HFF-Myc (cell line): ENCODE measurements at regions not wholly inside any gene's neighbourhood (a gene's known extent, or its start where the extent isn't known, plus 50 kb on each side); places are given as distances from the start of the nearest gene placed in this dataset.

Experiments used
- DNase-seq: peaks from one replicate; pipeline ENCODE4 v3.0.0-alpha.2; 2011; ENCODE audit warnings: low read depth; ENCODE audit errors: extremely low read depth
- H3K4me3 ChIP-seq: replicated peaks from 2 replicates; pipeline ENCODE4 v1.5.1; 2011; ENCODE audit warnings: low read depth, mild to moderate bottlenecking, control low read depth, low read length
- TF ChIP-seq, protein P1 (sequence below): IDR thresholded peaks from 2 replicates; pipeline ENCODE4 v1.5.1; 2012; ENCODE audit warnings: mild to moderate bottlenecking, low read depth, low read length, control low read depth; ENCODE audit errors: missing control alignments

DNA sequence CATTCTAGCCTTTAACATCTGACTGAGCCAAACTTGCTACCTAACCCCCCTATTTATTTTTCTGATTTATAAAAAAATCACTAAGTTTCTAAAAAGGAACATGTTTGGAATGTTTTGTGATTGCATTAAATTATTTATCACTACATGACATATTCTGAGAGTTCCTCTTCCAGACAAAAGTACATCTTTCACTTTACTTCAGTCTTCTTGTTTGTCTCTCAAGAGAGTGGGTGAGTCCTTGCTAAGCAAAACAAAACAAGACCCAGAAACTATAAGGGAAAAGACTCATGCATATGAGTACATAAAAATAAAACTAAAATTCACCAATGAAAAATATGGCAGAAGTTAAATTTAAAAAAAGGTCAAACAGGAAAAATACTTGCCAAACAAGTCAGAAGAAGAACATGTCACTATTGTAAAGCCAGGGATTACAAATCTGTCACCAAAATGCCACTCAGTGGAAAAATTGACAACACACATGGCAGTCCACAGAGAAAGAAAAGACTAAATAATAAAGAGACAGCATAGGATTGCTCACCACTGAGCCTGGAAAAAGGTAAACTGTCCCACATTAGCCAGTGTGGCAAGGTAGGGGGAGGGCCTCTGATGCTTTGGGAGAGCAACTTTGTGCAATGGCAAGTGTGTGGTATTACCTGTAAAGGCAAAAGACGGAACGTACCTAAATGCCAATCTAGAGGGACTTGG is 166.7 kb upstream of the ZNF32 start:
- TF ChIP-seq, protein P1, sequence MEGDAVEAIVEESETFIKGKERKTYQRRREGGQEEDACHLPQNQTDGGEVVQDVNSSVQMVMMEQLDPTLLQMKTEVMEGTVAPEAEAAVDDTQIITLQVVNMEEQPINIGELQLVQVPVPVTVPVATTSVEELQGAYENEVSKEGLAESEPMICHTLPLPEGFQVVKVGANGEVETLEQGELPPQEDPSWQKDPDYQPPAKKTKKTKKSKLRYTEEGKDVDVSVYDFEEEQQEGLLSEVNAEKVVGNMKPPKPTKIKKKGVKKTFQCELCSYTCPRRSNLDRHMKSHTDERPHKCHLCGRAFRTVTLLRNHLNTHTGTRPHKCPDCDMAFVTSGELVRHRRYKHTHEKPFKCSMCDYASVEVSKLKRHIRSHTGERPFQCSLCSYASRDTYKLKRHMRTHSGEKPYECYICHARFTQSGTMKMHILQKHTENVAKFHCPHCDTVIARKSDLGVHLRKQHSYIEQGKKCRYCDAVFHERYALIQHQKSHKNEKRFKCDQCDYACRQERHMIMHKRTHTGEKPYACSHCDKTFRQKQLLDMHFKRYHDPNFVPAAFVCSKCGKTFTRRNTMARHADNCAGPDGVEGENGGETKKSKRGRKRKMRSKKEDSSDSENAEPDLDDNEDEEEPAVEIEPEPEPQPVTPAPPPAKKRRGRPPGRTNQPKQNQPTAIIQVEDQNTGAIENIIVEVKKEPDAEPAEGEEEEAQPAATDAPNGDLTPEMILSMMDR, result no peak
- DNase-seq, result no peak
- H3K4me3 ChIP-seq, result no peak overlapping the region

DNA sequence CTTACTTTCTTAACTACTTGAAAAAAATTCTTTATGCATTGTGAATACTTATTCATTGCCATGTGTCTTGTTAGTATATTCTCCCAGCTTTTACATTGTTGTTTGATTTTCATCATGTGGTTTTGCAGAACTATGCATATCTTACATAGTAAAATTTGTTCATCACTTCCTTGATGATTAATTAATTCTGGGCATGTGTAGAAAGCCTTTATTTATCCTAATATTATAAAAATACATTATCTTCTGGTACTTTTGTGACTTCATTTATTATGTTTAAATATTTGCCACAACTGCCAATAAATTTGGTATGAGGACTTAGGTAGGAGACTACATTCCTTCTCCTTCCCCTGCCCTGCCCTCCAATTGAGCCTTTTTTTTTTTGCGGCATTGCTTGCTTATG is 166.0 kb upstream of the ZNF32 start:
- TF ChIP-seq, protein P1, result no peak
- DNase-seq, result no peak
- H3K4me3 ChIP-seq, result no peak overlapping the region

DNA sequence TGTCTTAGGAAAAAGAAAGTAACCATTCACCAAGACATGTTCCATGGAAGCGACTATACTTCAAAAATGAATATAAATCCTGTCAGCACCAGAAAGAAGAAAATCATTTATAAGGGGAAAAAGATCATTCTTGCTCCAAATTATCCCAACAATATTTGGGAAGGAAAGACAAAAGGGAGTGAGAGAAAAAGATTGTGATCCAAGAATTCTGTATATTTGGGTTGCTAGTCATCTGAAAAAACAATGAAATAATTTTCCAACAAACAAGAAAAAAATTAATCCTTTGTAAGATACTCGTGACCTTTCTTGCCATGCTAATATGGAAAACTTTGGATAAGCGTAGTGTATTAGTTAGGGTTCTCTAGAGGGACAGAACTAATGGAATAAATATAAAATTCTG is 163.2 kb upstream of the ZNF32 start:
- no peak overlapping the region for H3K4me3 ChIP-seq
- DNase-seq, result no peak
- TF ChIP-seq, protein P1, result no peak

DNA sequence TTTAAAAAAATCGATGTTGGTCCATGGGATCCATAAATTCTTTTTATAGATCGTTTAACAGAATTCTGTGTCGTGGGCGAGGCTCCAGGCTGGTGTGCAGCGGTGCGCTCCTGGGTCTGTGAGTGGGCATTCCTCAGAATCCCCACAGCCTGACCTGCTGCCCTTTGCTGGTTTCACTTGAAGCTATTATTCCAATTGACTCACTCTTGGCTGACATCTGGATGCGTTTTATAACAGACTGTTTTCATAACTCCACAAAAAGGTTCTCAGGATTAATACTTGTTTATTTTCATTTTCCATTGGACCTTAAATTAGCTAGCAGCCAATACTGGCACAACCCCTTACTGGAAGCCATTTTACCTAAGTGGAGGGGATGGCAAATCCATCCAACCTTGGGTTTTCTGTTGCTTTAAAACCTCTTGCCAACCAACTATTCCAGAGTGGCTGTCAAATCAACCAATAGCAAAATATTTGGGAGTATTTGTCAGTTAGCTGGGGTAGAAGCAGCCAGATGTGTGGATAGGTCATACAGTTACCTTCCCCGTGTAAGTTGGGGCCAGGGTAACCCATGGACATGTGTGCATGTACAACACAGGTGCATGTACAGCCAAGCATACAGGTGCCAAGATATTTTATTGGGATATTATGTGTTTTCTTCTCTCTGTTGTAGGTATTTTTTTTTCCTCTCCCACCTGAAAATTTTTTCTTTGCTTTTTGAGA is 160.7 kb upstream of the ZNF32 start:
- TF ChIP-seq, protein P1, result no peak
- no peak overlapping the region for H3K4me3 ChIP-seq
- DNase-seq, result peak; percentile 88

DNA sequence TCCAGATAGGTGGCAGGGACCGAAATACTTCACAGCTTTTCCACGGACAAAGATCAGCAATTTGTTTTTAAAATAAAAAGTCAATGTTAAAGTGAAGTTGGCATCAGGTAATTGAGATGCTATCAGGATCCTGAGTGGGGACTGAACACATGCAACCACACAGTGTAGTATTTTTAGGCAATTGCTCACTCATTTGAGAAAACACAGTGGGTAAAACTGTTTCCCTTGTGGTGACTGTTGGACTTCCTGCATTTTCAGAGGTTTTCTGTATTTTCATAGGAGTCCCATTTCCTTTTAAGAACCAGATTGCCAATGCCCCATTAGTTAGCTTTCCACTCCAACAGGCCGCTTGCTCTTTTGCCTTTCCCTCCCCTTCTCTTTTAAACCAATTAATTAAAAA is 159.5 kb upstream of the ZNF32 start:
- TF ChIP-seq, protein P1, result no peak
- DNase-seq, result no peak
- no peak overlapping the region for H3K4me3 ChIP-seq

DNA sequence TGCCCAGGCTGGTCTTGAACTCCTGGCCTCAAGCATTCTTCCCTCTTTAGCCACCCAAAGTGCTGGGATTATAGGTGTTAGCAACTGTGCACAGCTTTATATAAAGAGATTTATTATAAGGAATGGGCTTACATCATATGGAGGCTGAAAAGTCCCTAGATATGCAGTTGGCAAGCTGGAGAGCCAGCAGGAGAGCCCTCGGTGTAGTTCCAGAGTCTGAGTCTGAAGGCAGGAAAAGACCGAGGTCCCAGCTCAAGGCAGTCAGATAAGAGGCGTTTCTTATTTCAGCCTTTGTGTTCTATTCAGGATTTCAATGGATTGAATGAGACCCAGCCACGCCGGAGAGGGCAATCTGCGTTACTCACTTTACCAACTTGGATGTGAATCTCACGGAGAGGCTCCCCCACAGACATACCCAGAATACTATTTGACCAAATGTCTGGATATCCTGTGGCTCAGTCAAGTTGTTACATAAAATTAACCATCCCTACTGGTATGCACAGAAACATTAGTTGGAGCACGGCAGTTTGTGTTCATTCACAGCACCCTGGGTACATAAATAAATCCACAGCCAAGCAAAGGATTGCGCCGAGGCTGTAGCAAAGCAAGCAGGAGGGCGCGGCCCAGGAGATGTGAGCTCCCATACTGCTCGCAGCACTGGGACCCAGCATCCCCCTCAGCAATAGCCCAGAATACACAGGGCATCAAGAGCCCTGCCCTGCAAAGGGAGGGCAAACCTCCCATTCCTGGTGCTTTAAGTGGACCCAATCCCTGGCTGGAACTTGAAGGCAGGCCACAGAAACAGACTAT is 158.4 kb upstream of the ZNF32 start:
- TF ChIP-seq, protein P1, result no peak
- DNase-seq, result no peak
- no peak overlapping the region for H3K4me3 ChIP-seq
